Neuron (in vitro differentiated cells): ENCODE measurements at regions not wholly inside any gene's neighbourhood (a gene's known extent, or its start where the extent isn't known, plus 50 kb on each side); places are given as distances from the start of the nearest gene placed in this dataset.
"Not testable (repeated sequence)": the region's sequence is repeated elsewhere in the genome, so short reads cannot be mapped to it uniquely, and the experiment has no call there.

Source experiments
- H2AFZ ChIP-seq: one replicate; pipeline ENCODE4 v1.6.1; 2013; ENCODE audit warnings: low read depth, mild to moderate bottlenecking, inconsistent platforms, low read length, moderate library complexity
- H3K27me3 ChIP-seq: one replicate; pipeline ENCODE4 v1.6.1; 2013; ENCODE audit warnings: low read length; ENCODE audit not compliant: insufficient read depth
- H3K36me3 ChIP-seq: one replicate; pipeline ENCODE4 v1.6.1; 2013; ENCODE audit warnings: low read length; ENCODE audit not compliant: insufficient read depth
- H3K4me1 ChIP-seq: one replicate; pipeline ENCODE4 v1.6.1; 2013; ENCODE audit warnings: low read length; ENCODE audit not compliant: insufficient read depth
- H3K4me3 ChIP-seq: 2 replicates; pipeline ENCODE4 v1.5.1; 2013; ENCODE audit warnings: mild to moderate bottlenecking, low read length, moderate library complexity
- H3K9me3 ChIP-seq: one replicate; pipeline ENCODE4 v1.6.1; 2013; ENCODE audit warnings: low read length

DNA sequence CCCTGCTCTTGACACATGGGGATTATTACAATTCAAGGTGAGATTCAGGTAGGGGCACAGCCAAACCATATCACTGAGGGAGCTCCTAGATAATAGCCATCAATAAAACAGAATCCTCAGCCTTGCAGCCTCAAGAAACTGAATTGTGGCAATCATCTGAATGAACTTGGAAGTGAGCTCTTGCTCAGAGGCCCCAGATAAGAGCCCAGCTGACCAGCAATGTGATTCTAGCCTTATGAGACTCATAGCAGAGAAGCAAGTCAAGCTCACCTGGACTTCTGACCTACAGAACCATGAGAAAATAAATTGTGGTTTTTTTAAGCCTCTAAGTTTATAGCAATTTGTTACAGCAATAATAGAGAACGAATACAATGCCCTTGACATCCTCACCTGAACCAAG is 302.5 kb downstream of the LTN1 start:
- no peak overlapping the region for H2AFZ ChIP-seq

DNA sequence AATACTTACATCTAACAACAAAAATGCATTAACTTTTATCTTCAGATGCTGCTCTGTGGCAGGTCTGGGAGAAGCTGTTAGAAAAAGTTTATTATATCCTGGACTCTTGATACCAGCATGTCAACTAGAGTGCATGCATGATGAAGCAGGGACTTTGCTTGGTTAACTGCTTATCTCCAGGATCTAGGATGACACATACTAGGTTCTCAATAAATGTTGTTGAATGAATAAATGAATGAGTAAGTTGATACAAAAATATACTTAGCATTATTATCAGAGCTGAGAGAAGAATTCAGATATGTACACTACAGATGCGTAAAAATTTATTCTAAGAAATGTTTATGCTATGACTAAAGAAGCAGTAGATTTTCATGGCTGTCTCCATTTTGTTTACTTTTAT is 304.3 kb downstream of the LTN1 start:
- no peaks in the 10 kb centered on the region for H3K9me3 ChIP-seq
- no peaks in the 10 kb centered on the region for H3K36me3 ChIP-seq
- H3K27me3 ChIP-seq: no peaks in the 10 kb centered on the region
- no peak overlapping the region for H3K4me3 ChIP-seq
- no peaks in the 10 kb centered on the region for H3K4me1 ChIP-seq
- H2AFZ ChIP-seq: no peak overlapping the region

More for the DNA sequence above, 302.5 kb downstream of the LTN1 start:
- Histone ChIP-seq H3K4me1 (no peaks in the 10 kb centered on the region), H3K27me3 (no peaks in the 10 kb centered on the region), H3K9me3 (no peaks in the 10 kb centered on the region), H3K4me3 (no peak overlapping the region), H3K36me3 (no peaks in the 10 kb centered on the region)

DNA sequence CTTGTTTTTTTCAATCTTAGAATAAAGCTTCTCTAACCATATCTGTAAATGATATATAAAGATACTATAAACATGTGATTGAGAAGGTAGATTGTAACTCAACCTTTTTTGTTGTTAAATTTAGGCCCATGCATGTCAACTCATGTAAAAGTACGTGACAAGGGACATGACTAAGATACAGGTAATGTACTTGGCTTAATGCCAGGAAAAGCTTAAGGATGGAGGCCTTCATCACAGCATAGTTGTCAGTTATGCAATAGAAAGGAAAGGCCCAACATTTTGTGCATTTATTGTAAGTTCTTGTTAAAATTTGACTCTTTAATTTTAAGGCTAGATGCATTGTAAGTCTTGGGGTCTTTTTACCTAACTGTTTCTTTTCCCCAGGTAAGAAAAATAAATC is 305.1 kb downstream of the LTN1 start:
- Histone ChIP-seq H3K36me3 (no peaks in the 10 kb centered on the region), H3K4me3 (no peak overlapping the region), H2AFZ (no peak overlapping the region), H3K9me3 (no peaks in the 10 kb centered on the region), H3K27me3 (no peaks in the 10 kb centered on the region), H3K4me1 (no peaks in the 10 kb centered on the region)

DNA sequence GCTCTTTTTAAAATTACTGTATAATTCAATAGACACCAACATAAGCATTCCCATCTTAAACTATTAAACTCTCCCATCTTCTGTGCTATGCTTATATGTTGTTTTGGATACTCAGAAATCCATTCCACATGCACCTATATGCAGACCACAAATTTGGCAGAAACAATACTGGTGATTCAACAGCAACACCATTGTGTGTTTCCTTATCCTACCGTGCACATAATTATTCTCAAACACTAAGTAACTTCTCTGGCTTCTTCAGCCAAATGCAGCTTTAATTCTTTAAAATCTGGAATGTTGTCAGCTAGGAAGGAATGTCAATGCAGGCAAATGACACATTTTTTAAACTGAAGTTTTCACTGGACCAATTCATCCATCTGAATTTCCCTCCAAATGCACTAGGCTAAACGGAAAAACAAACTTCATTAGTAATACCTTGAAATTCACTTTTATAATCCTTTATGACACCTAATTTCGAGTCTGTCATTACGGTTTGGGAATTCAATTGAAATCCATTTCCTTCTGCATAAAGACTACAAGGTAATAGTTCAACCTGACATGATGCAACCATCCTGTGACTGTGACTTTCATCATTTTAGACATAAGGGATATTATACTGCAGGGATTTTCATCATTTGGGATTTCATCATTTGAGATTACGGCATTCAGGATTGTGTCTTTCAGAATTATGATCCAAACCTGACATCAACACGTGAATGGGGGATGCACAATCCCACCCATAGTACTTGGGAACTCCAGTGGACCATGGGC is 308.5 kb downstream of the LTN1 start:
- no peaks in the 10 kb centered on the region for H3K27me3 ChIP-seq
- H3K9me3 ChIP-seq: no peaks in the 10 kb centered on the region
- H3K36me3 ChIP-seq: no peaks in the 10 kb centered on the region
- no peaks in the 10 kb centered on the region for H3K4me1 ChIP-seq
- no peak overlapping the region for H2AFZ ChIP-seq
- no peak overlapping the region for H3K4me3 ChIP-seq

DNA sequence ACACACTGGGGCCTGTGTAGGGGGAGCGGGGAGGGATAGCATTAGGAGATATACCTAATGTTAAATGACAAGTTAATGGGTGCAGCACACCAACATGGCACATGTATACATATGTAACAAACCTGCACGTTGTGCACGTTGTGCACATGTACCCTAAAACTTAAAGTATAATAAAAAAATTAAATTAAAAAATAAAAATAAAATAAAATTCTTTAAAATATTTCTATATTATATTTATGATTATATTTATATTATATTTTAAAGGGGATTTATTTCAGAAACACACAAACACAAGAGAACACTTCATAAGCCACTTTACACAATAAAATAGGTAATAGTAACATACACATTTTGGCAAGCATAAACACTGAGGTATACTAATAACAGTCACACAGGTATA is 309.8 kb downstream of the LTN1 start:
- not testable (repeated sequence) for H3K36me3 ChIP-seq, H3K4me3 ChIP-seq, H3K27me3 ChIP-seq, H3K4me1 ChIP-seq, H3K9me3 ChIP-seq, H2AFZ ChIP-seq

DNA sequence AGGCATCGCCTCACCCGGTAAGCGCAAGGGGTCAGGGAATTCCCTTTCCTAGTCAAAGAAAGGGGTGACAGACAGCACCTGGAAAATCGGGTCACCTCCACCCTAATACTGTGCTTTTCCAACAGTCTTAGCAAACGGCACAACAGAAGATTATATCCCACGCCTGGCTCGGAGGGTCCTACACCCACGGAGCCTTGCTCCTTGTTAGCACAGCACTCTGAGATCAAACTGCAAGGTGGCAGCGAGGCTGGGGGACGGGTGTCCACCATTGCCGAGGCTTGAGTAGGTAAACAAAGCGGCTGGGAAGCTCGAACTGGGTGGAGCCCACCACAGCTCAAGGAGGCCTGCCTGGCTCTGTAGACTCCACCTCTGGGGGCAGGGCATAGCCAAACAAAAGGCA is 315.6 kb downstream of the LTN1 start:
- not testable (repeated sequence) for H3K9me3 ChIP-seq, H3K36me3 ChIP-seq, H3K4me3 ChIP-seq, H2AFZ ChIP-seq, H3K4me1 ChIP-seq, H3K27me3 ChIP-seq

DNA sequence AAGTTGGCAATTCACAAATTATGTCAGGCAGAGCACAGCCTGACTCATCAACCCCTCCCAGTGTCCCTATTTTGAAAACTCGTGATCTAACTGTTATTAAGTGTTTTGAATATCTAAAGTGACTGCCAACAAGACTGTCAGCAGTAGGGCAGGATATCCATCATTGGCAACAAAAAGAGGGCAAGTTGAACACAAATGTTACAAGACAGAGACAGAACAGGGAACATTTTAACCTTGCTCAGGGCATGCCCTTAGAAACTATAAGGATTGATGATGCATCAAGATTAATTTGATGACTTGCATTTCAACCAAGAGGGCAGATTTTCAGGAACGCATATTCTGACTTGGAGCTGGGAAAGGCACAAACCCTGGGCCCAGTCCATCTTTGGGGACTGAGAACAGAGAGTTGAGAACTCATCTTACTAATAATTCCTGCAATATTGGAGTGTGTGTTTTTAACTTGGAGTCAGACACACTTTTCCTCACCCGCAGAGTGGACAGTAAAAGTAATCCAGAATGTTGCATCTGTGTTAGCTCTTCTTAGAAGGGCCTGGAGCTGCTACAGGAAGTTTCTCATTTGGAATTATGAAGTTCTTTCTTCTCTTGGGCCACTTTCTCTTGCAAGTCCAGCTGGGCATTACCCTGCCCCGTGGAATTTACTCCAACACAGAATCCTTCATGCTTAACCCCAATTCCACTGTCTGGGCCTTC is 317.2 kb downstream of the LTN1 start:
- Histone ChIP-seq H2AFZ (no peak overlapping the region), H3K9me3 (no peaks in the 10 kb centered on the region), H3K36me3 (no peaks in the 10 kb centered on the region), H3K4me1 (no peaks in the 10 kb centered on the region), H3K27me3 (no peaks in the 10 kb centered on the region), H3K4me3 (no peak overlapping the region)

DNA sequence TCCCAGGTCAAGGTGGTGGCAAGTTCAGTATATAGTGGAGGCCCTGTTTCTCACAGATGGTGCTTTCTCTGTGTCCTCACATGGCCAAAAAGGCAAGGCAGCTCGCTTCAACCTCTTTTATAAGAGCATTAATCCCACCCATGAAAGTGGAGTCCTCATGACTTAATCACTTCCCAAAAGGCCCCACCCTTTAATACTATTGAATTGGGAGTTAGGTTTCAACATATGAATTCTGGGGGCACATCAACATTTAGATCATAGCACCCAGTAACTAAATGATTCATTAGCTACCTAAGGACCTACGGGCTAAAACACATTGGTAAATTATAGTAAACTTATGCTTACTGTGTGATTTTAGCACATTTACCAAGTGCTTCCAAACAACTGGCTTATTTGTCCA is 317.9 kb downstream of the LTN1 start:
- Histone ChIP-seq H2AFZ (no peak overlapping the region), H3K4me3 (no peak overlapping the region), H3K9me3 (no peaks in the 10 kb centered on the region), H3K36me3 (no peaks in the 10 kb centered on the region), H3K27me3 (no peaks in the 10 kb centered on the region), H3K4me1 (no peaks in the 10 kb centered on the region)

DNA sequence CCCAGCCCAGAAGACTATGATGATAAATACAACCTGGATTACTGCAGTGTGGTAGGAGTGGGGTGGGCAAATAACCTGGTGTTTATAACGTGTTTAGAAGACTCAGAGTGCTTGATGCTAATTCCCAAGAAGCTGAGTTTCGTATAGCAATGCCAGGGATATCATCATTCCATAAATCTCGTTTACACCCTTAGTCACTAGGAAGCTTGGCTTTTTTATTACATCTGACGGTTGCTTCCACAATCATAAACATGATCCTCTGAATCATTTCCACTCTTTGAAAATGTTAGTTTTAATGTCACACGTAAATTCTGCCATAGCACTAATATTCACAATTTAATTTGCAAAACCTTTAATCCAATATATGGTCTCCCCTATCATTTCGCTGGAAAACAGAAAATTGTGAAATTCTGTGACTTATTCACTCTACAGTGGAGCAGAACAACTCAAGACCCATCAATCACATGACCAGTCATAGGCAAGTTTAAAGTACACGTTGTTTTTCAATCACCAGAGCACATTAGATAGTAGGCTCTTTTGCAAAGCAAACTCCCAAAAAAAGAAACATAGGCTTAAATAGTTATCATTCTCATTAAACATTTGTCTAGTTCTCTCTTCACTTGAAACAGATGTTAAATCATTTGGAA is 321.0 kb downstream of the LTN1 start:
- Histone ChIP-seq H2AFZ (no peak overlapping the region), H3K4me1 (no peaks in the 10 kb centered on the region), H3K4me3 (no peak overlapping the region), H3K27me3 (no peaks in the 10 kb centered on the region), H3K36me3 (no peaks in the 10 kb centered on the region), H3K9me3 (no peaks in the 10 kb centered on the region)

DNA sequence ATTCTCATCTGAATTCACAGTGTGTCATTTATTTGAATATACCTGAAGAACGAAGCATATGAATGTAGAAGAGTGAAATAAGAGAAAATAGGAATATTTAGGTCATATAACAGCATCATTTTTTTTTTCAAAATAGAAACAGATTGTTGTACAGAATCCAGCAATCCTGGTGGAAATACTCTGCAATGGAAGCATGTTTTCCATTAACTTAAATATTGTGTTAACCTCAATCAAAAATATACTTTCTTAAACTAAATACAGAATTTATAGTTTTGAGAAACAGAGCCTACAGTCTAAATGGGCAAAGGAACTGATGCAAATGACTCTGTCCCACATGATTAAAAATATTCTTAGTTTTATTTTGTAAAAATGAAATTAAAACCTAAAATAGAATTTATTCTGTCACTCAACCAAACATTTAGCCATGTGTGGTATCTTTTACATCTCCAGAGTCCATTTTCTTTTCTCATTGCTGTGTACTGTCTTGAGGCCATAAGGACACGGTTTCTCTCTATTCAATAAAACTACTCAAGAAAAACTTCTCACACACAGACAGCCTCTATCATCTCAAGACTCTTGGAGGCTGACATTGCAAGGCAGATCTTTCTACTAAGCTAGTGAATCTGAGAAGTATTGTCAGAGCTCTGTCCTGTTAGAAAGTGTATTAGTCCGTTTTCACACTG is 322.6 kb downstream of the LTN1 start:
- Histone ChIP-seq H3K36me3 (no peaks in the 10 kb centered on the region), H3K4me1 (no peaks in the 10 kb centered on the region), H3K27me3 (no peaks in the 10 kb centered on the region), H2AFZ (no peak overlapping the region), H3K9me3 (no peaks in the 10 kb centered on the region), H3K4me3 (no peak overlapping the region)

DNA sequence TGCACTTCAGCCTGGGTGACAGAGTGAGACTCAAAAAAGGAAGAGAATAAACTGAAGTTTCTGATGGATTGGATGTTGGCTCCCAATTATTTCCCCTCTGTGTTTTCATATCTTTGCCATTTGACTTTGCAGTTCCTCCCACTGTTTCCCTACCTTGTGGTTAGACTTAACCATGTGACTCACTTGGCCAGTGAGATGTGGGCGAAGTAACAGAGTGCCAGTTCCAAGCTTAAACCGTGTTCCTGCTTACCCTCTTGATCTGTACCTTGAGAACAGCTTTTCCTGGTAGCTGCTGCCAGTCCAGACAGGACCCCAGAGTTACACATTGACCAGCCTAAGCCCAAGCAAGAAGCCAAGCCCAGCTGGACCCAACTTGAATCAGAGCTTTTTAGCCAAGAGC is 323.4 kb downstream of the LTN1 start:
- Histone ChIP-seq H3K27me3 (no peaks in the 10 kb centered on the region), H3K9me3 (no peaks in the 10 kb centered on the region)

DNA sequence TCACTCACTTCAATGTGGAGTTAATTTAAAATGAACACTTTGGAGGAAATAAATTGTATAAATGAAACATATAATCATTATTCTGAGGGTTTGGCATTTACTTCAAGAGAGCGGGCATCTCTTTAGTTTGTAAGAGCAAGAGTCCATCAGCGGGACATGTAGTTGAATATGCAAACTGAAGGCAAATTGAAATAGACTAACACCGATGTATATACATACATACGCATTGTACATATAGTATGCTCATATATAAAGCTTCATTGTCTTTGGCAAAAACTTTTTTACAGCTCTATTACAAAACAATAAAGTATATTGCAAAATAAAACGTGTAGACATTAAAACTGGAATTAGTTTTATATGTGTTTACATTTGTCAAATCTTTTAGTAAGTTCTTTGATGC is 328.9 kb downstream of the LTN1 start:
- no peaks in the 10 kb centered on the region for H3K27me3 ChIP-seq
- H3K4me3 ChIP-seq: no peak overlapping the region
- no peak overlapping the region for H2AFZ ChIP-seq
- no peaks in the 10 kb centered on the region for H3K36me3 ChIP-seq
- H3K4me1 ChIP-seq: no peaks in the 10 kb centered on the region
- no peaks in the 10 kb centered on the region for H3K9me3 ChIP-seq

More for the DNA sequence above, 323.4 kb downstream of the LTN1 start:
- H3K4me3 ChIP-seq: no peak overlapping the region
- H3K4me1 ChIP-seq: no peaks in the 10 kb centered on the region
- H2AFZ ChIP-seq: no peak overlapping the region
- no peaks in the 10 kb centered on the region for H3K36me3 ChIP-seq

DNA sequence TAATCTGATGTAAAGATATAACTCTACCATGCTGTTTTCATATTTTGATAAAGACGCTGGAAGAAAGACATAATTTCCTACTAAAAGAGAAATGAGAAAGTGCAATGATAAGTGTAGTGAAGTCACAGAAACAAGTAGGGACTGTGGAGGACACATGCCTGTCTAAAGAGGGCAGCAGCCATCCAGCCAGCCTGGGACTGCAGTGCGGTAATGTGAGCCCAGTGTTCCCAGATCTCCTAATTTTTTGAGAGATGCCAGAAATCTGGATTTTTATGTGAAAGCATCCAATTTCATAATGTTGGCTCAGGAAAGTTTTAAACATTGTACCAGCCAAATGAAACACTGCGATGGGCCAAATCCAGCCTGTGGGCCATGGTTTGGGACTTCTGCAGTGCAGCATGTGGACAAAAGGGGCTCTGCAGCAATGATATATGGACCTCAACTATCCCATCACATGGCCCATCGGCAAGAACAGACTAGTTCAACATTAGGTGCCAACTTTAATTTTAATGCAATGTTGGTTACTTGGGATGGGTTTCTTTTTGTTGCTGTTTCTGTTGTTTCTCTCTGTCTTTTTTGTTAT is 329.5 kb downstream of the LTN1 start:
- Histone ChIP-seq H3K4me3 (no peak overlapping the region), H3K27me3 (no peaks in the 10 kb centered on the region), H3K9me3 (no peaks in the 10 kb centered on the region), H3K4me1 (no peaks in the 10 kb centered on the region), H3K36me3 (no peaks in the 10 kb centered on the region), H2AFZ (no peak overlapping the region)
